ENCODE measurements at regions not wholly inside any gene's neighbourhood (a gene's known extent, or its start where the extent isn't known, plus 50 kb on each side); places are given as distances from the start of the nearest gene placed in this dataset.

DNA sequence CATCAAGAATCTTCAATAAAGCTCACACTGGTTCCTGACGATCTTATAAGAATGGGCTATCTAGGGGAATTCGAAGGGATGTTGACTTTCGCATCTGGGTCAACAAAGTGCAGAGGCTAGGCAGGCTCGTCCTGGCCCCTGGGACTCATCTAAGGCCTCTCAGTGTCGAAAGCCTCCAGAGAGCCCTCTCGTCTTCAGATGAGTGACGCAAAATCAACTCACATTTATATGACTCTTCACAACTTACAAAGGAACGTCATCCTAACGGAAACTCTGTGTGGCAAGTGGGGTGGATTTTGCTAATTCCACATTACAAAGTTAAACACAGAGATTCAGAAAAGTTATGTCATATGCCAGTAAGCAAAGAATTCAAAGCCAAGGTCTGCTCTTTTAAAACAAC, 270.5 kb upstream of the EXOC2 start:
- H3K27me3 ChIP-seq (ENCODE audit: low read depth, low read length), result peaks cover 14% of the 10 kb centered on the region
- H3K4me2 ChIP-seq (ENCODE audit: low read length), result no peak overlapping the region
- H3K27ac ChIP-seq (ENCODE audit: low read length), result no peak overlapping the region
- H3K9me3 ChIP-seq (ENCODE audit: insufficient read depth, low read length), result no peaks in the 10 kb centered on the region
- H3K79me2 ChIP-seq (ENCODE audit: low read length), result no peaks in the 10 kb centered on the region
- no peak overlapping the region for H3K9ac ChIP-seq (ENCODE audit: low read length)
- no peaks in the 10 kb centered on the region for H3K4me1 ChIP-seq (ENCODE audit: low read length)
- no peaks in the 10 kb centered on the region for H4K20me1 ChIP-seq (ENCODE audit: insufficient read depth, low read length)
- H2AFZ ChIP-seq (ENCODE audit: low read depth, low read length), result no peak overlapping the region
- no peaks in the 10 kb centered on the region for H3K36me3 ChIP-seq (replicated peaks; ENCODE audit: low read depth, low read length)
- no peak overlapping the region for H3K4me3 ChIP-seq (ENCODE audit: low read length)
- TF ChIP-seq, protein P1, sequence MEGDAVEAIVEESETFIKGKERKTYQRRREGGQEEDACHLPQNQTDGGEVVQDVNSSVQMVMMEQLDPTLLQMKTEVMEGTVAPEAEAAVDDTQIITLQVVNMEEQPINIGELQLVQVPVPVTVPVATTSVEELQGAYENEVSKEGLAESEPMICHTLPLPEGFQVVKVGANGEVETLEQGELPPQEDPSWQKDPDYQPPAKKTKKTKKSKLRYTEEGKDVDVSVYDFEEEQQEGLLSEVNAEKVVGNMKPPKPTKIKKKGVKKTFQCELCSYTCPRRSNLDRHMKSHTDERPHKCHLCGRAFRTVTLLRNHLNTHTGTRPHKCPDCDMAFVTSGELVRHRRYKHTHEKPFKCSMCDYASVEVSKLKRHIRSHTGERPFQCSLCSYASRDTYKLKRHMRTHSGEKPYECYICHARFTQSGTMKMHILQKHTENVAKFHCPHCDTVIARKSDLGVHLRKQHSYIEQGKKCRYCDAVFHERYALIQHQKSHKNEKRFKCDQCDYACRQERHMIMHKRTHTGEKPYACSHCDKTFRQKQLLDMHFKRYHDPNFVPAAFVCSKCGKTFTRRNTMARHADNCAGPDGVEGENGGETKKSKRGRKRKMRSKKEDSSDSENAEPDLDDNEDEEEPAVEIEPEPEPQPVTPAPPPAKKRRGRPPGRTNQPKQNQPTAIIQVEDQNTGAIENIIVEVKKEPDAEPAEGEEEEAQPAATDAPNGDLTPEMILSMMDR (IDR thresholded peaks at IDR 0.05; ENCODE audit: low read depth, low read length), result no peak
- TF ChIP-seq EZH2phosphoT487 (IDR thresholded peaks at IDR 0.05; ENCODE audit: low read depth), result no peak

GRCh38 chr6:961407-961960, 268.5 kb upstream of the EXOC2 start:
- TF ChIP-seq EZH2phosphoT487 (IDR thresholded peaks at IDR 0.05; ENCODE audit: low read depth), result no peak
- TF ChIP-seq, protein P1 (IDR thresholded peaks at IDR 0.05; ENCODE audit: low read depth, low read length), result no peak
- no peak overlapping the region for H3K4me2 ChIP-seq (ENCODE audit: low read length)

DNA sequence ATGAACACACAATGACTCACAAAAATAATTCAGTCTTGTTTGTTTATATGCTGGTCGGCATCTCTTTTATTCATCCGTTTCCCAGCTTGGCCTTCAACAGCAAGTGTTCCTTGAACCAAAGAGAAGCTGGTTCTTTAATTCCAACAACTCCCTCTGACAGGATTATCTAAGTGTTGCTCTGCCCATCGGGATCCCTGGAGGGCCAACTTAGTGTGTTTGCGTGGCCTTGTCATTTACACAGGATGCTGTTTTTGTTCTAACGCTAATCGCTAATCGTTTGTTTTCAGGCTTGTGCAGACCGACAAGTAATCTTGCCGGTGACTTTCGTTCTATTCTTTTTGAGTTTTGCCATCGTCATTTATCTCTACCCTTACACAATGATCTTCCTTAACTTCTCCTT, 267.4 kb upstream of the EXOC2 start:
- no peaks in the 10 kb centered on the region for H3K9me3 ChIP-seq (ENCODE audit: insufficient read depth, low read length)
- H4K20me1 ChIP-seq (ENCODE audit: insufficient read depth, low read length), result no peaks in the 10 kb centered on the region
- H3K9ac ChIP-seq (ENCODE audit: low read length), result no peak overlapping the region
- H3K27me3 ChIP-seq (ENCODE audit: low read depth, low read length), result peaks cover 13% of the 10 kb centered on the region
- H3K4me1 ChIP-seq (ENCODE audit: low read length), result no peaks in the 10 kb centered on the region
- no peak overlapping the region for H3K4me2 ChIP-seq (ENCODE audit: low read length)
- no peaks in the 10 kb centered on the region for H3K79me2 ChIP-seq (ENCODE audit: low read length)
- no peaks in the 10 kb centered on the region for H3K36me3 ChIP-seq (replicated peaks; ENCODE audit: low read depth, low read length)
- H3K27ac ChIP-seq (ENCODE audit: low read length), result no peak overlapping the region
- TF ChIP-seq, protein P1 (IDR thresholded peaks at IDR 0.05; ENCODE audit: low read depth, low read length), result no peak
- TF ChIP-seq EZH2phosphoT487 (IDR thresholded peaks at IDR 0.05; ENCODE audit: low read depth), result no peak
- no peak overlapping the region for H2AFZ ChIP-seq (ENCODE audit: low read depth, low read length)
- no peak overlapping the region for H3K4me3 ChIP-seq (ENCODE audit: low read length)

More at GRCh38 chr6:961407-961960, 268.5 kb upstream of the EXOC2 start:
- H3K79me2 ChIP-seq (ENCODE audit: low read length), result no peaks in the 10 kb centered on the region
- H3K27me3 ChIP-seq (ENCODE audit: low read depth, low read length), result peaks cover 15% of the 10 kb centered on the region
- no peaks in the 10 kb centered on the region for H4K20me1 ChIP-seq (ENCODE audit: insufficient read depth, low read length)
- no peaks in the 10 kb centered on the region for H3K9me3 ChIP-seq (ENCODE audit: insufficient read depth, low read length)
- no peaks in the 10 kb centered on the region for H3K36me3 ChIP-seq (replicated peaks; ENCODE audit: low read depth, low read length)
- no peaks in the 10 kb centered on the region for H3K4me1 ChIP-seq (ENCODE audit: low read length)
- no peak overlapping the region for H3K9ac ChIP-seq (ENCODE audit: low read length)
- H3K4me3 ChIP-seq (ENCODE audit: low read length), result no peak overlapping the region
- no peak overlapping the region for H3K27ac ChIP-seq (ENCODE audit: low read length)
- H2AFZ ChIP-seq (ENCODE audit: low read depth, low read length), result no peak overlapping the region

GRCh38 chr6:958488-958887, 265.5 kb upstream of the EXOC2 start:
- H3K36me3 ChIP-seq (replicated peaks; ENCODE audit: low read depth, low read length), result no peaks in the 10 kb centered on the region
- no peak overlapping the region for H2AFZ ChIP-seq (ENCODE audit: low read depth, low read length)
- peaks cover 12% of the 10 kb centered on the region for H3K27me3 ChIP-seq (ENCODE audit: low read depth, low read length)
- no peaks in the 10 kb centered on the region for H3K4me1 ChIP-seq (ENCODE audit: low read length)
- H4K20me1 ChIP-seq (ENCODE audit: insufficient read depth, low read length), result no peaks in the 10 kb centered on the region
- no peak for TF ChIP-seq EZH2phosphoT487 (IDR thresholded peaks at IDR 0.05; ENCODE audit: low read depth)
- TF ChIP-seq, protein P1 (IDR thresholded peaks at IDR 0.05; ENCODE audit: low read depth, low read length), result no peak
- no peak overlapping the region for H3K27ac ChIP-seq (ENCODE audit: low read length)
- no peak overlapping the region for H3K9ac ChIP-seq (ENCODE audit: low read length)
- no peaks in the 10 kb centered on the region for H3K9me3 ChIP-seq (ENCODE audit: insufficient read depth, low read length)
- no peaks in the 10 kb centered on the region for H3K79me2 ChIP-seq (ENCODE audit: low read length)
- no peak overlapping the region for H3K4me3 ChIP-seq (ENCODE audit: low read length)
- H3K4me2 ChIP-seq (ENCODE audit: low read length), result no peak overlapping the region
